GM23248 (cell line): ENCODE measurements at regions not wholly inside any gene's neighbourhood (a gene's known extent, or its start where the extent isn't known, plus 50 kb on each side); places are given as distances from the start of the nearest gene placed in this dataset.

ENCODE experiments used
- EZH2 ChIP-seq: fragments of 200-600 bp; sonication (generic); IDR thresholded peaks from 2 replicates; pipeline ENCODE4 v1.6.1; 2018; ENCODE audit warnings: antibody characterized with exemption, mild to moderate bottlenecking; ENCODE audit not compliant: insufficient read depth, poor library complexity, severe bottlenecking
- EZH2phosphoT487 ChIP-seq: fragments of 200-600 bp; sonication (generic); IDR thresholded peaks from 2 replicates; pipeline ENCODE4 v1.6.1; 2018; ENCODE audit warnings: antibody characterized with exemption, moderate library complexity, mild to moderate bottlenecking, low read depth; ENCODE audit not compliant: insufficient read depth

GRCh38 chr9:34887841-34888240, 70.2 kb upstream of the PHF24 start:
- TF ChIP-seq EZH2 (no peak), EZH2phosphoT487 (no peak)
